Vagina (tissue), 2 donors: ENCODE measurements at regions not wholly inside any gene's neighbourhood (a gene's known extent, or its start where the extent isn't known, plus 50 kb on each side); places are given as distances from the start of the nearest gene placed in this dataset.

Experiments
- DNase-seq, 2 donors: peaks; one replicate each; pipeline ENCODE4 v3.0.0-alpha.2; 2017; ENCODE audit errors: extremely low spot score in 2 of 2
- H3K27ac ChIP-seq: fragments of 200-600 bp; sonication (generic); one replicate; pipeline ENCODE4 v1.5.1; 2019
- H3K27me3 ChIP-seq: fragments of 200-600 bp; sonication (generic); one replicate; pipeline ENCODE4 v1.5.1; 2019
- H3K36me3 ChIP-seq, 2 donors: fragments of 200-600 bp; sonication (generic); one replicate each; pipeline ENCODE4 v1.5.1; 2017 to 2019
- H3K4me1 ChIP-seq: fragments of 200-600 bp; sonication (generic); one replicate; pipeline ENCODE4 v1.5.1; 2019
- H3K4me3 ChIP-seq, 2 donors: fragments of 200-600 bp; sonication (generic); 1 replicate in 1 of 2; 2 replicates in 1 of 2; pipeline ENCODE4 v1.5.1; 2016 to 2019
- H3K9me3 ChIP-seq: fragments of 200-600 bp; sonication (generic); one replicate; pipeline ENCODE4 v1.5.1; 2019
- CTCF ChIP-seq, 3 experiments: fragments of 450-650 bp in 2 of 3; fragments of 200-600 bp in 1 of 3; sonication (generic) in 1 of 3; IDR thresholded peaks; one replicate each; pipeline ENCODE4 v1.5.1; 2017 to 2019; ENCODE audit warnings: antibody characterized with exemption in 3 of 3, mild to moderate bottlenecking in 2 of 3, moderate library complexity in 2 of 3
- POLR2A ChIP-seq, 2 donors: fragments of 450-650 bp; IDR thresholded peaks; one replicate each; pipeline ENCODE4 v1.6.1; 2017; ENCODE audit warnings: antibody characterized with exemption in 2 of 2, mild to moderate bottlenecking in 2 of 2, moderate library complexity in 2 of 2
- POLR2AphosphoS5 ChIP-seq, 2 donors: sonication (generic); formaldehyde crosslinking; IDR thresholded peaks; one replicate each; pipeline ENCODE4 v1.9.0; 2017; ENCODE audit warnings: antibody characterized with exemption in 2 of 2, mild to moderate bottlenecking in 2 of 2, low read depth in 1 of 2; ENCODE audit not compliant: insufficient read depth in 1 of 2
- intact Hi-C: fragments of 100-400 bp; cut with DNase I; formaldehyde crosslinking; loops from one replicate; pipeline ENCODE4 v1.15.1; 2023

- H3K4me3 ChIP-seq: no peak overlapping the region
- peaks cover 5% of the 10 kb centered on the region for H3K4me1 ChIP-seq
- H3K9me3 ChIP-seq: no peaks in the 10 kb centered on the region
- H3K27ac ChIP-seq: peak overlapping the region; percentile 66
- TF ChIP-seq POLR2AphosphoS5 (IDR thresholded peaks at IDR 0.05; ENCODE audit: insufficient read depth in 1 of 2, low read depth in 1 of 2) (peak in 1 of 2 donors; percentile 38), POLR2A (IDR thresholded peaks at IDR 0.05) (no peak), CTCF (IDR thresholded peaks at IDR 0.05) (no peak)
- no peak for DNase-seq
- no peaks in the 10 kb centered on the region for H3K36me3 ChIP-seq
- intact Hi-C loops: no loop called here
- H3K27me3 ChIP-seq: no peaks in the 10 kb centered on the region
These were observed 85.9 kb upstream of the IGF1R start for GRCh38 chr15:98562331-98562937.

- Histone ChIP-seq H3K27ac (no peak overlapping the region), H3K27me3 (no peaks in the 10 kb centered on the region), H3K9me3 (no peaks in the 10 kb centered on the region), H3K4me3 (no peak overlapping the region), H3K4me1 (peaks cover 4% of the 10 kb centered on the region), H3K36me3 (no peaks in the 10 kb centered on the region)
- DNase-seq: no peak
- intact Hi-C loops: no loop called here
- TF ChIP-seq POLR2A (IDR thresholded peaks at IDR 0.05) (no peak), POLR2AphosphoS5 (IDR thresholded peaks at IDR 0.05; ENCODE audit: insufficient read depth in 1 of 2, low read depth in 1 of 2) (no peak), CTCF (IDR thresholded peaks at IDR 0.05) (no peak)
These were observed 82.8 kb upstream of the IGF1R start for GRCh38 chr15:98565566-98565965.

- no peaks in the 10 kb centered on the region for H3K36me3 ChIP-seq
- DNase-seq: no peak
- no peak overlapping the region for H3K27ac ChIP-seq
- no peaks in the 10 kb centered on the region for H3K27me3 ChIP-seq
- no peak for TF ChIP-seq POLR2AphosphoS5 (IDR thresholded peaks at IDR 0.05; ENCODE audit: insufficient read depth in 1 of 2, low read depth in 1 of 2)
- TF ChIP-seq POLR2A (IDR thresholded peaks at IDR 0.05): no peak
- TF ChIP-seq CTCF (IDR thresholded peaks at IDR 0.05): no peak
- H3K4me1 ChIP-seq: no peaks in the 10 kb centered on the region
- no peaks in the 10 kb centered on the region for H3K9me3 ChIP-seq
- intact Hi-C loops: no loop called here
- no peak overlapping the region for H3K4me3 ChIP-seq
These were observed 80.4 kb upstream of the IGF1R start for GRCh38 chr15:98567951-98568350.

GRCh38 chr15:98568382-98569017 is 79.8 kb upstream of the IGF1R start:
- intact Hi-C loops: no loop called here
- Histone ChIP-seq H3K9me3 (no peaks in the 10 kb centered on the region), H3K4me1 (no peaks in the 10 kb centered on the region), H3K4me3 (no peak overlapping the region), H3K27ac (no peak overlapping the region), H3K27me3 (no peaks in the 10 kb centered on the region), H3K36me3 (no peaks in the 10 kb centered on the region)
- no peak for DNase-seq
- TF ChIP-seq CTCF (IDR thresholded peaks at IDR 0.05): no peak
- TF ChIP-seq POLR2AphosphoS5 (IDR thresholded peaks at IDR 0.05; ENCODE audit: insufficient read depth in 1 of 2, low read depth in 1 of 2): no peak
- TF ChIP-seq POLR2A (IDR thresholded peaks at IDR 0.05): no peak

- H3K9me3 ChIP-seq: no peaks in the 10 kb centered on the region
- no peaks in the 10 kb centered on the region for H3K36me3 ChIP-seq
- no peak for DNase-seq
- no peaks in the 10 kb centered on the region for H3K4me1 ChIP-seq
- no peak for TF ChIP-seq CTCF (IDR thresholded peaks at IDR 0.05)
- no peak for TF ChIP-seq POLR2AphosphoS5 (IDR thresholded peaks at IDR 0.05; ENCODE audit: insufficient read depth in 1 of 2, low read depth in 1 of 2)
- no peak for TF ChIP-seq POLR2A (IDR thresholded peaks at IDR 0.05)
- no peak overlapping the region for H3K4me3 ChIP-seq
- intact Hi-C loops: no loop called here
- H3K27ac ChIP-seq: no peak overlapping the region
- H3K27me3 ChIP-seq: no peaks in the 10 kb centered on the region
These were observed 78.2 kb upstream of the IGF1R start for GRCh38 chr15:98570119-98570518.
